ENCODE measurements at regions not wholly inside any gene's neighbourhood (a gene's known extent, or its start where the extent isn't known, plus 50 kb on each side); places are given as distances from the start of the nearest gene placed in this dataset.

- no peak for ATAC-seq
- TF ChIP-seq TOX (CRISPR knock-in tag; IDR thresholded peaks at IDR 0.05; ENCODE audit: borderline replicate concordance) (no peak), ZNF8 (CRISPR knock-in tag; IDR thresholded peaks at IDR 0.05) (no peak), GLIS3 (CRISPR knock-in tag; IDR thresholded peaks at IDR 0.05) (no peak), BACH2 (CRISPR knock-in tag; IDR thresholded peaks at IDR 0.05; ENCODE audit: borderline replicate concordance) (no peak), CSDC2 (CRISPR knock-in tag; IDR thresholded peaks at IDR 0.05) (no peak), SNAI2 (CRISPR knock-in tag; IDR thresholded peaks at IDR 0.05) (no peak), CREB5 (CRISPR knock-in tag; IDR thresholded peaks at IDR 0.05; ENCODE audit: low read depth) (no peak), ESRRG (CRISPR knock-in tag; IDR thresholded peaks at IDR 0.05) (no peak), ZC3H10 (CRISPR knock-in tag; IDR thresholded peaks at IDR 0.05) (no peak)
Observed at GRCh38 chr5:105782501-105782900, 1888.2 kb downstream of the EFNA5 start.

GRCh38 chr5:105773241-105773640 is 1897.5 kb downstream of the EFNA5 start:
- no peak for TF ChIP-seq TSHZ2 (CRISPR knock-in tag; IDR thresholded peaks at IDR 0.05)
- TF ChIP-seq ZFP3 (CRISPR knock-in tag; IDR thresholded peaks at IDR 0.05) = no peak
- TF ChIP-seq BACH2 (CRISPR knock-in tag; IDR thresholded peaks at IDR 0.05; ENCODE audit: borderline replicate concordance) = no peak
- no peak for TF ChIP-seq ZNF565 (CRISPR knock-in tag; conservative IDR thresholded peaks at IDR 0.05; ENCODE audit: low read depth)
- no peak for TF ChIP-seq TOX (CRISPR knock-in tag; IDR thresholded peaks at IDR 0.05; ENCODE audit: borderline replicate concordance)
- no peak for TF ChIP-seq POU6F1 (CRISPR knock-in tag; IDR thresholded peaks at IDR 0.05; ENCODE audit: borderline replicate concordance, low read depth)
- TF ChIP-seq ZNF8 (CRISPR knock-in tag; IDR thresholded peaks at IDR 0.05) = no peak
- TF ChIP-seq CSDC2 (CRISPR knock-in tag; IDR thresholded peaks at IDR 0.05) = no peak
- TF ChIP-seq OSR1 (CRISPR knock-in tag; IDR thresholded peaks at IDR 0.05) = no peak
- no peak for TF ChIP-seq ISL1 (CRISPR knock-in tag; IDR thresholded peaks at IDR 0.05)
- no peak for TF ChIP-seq ZC3H10 (CRISPR knock-in tag; IDR thresholded peaks at IDR 0.05)
- no peak for TF ChIP-seq RARB (CRISPR knock-in tag; IDR thresholded peaks at IDR 0.05)
- no peak for TF ChIP-seq ZFP30 (CRISPR knock-in tag; IDR thresholded peaks at IDR 0.05)
- no peak for TF ChIP-seq PPARA (CRISPR knock-in tag; IDR thresholded peaks at IDR 0.05; ENCODE audit: borderline replicate concordance)
- TF ChIP-seq PATZ1 (CRISPR knock-in tag; IDR thresholded peaks at IDR 0.05; ENCODE audit: borderline replicate concordance) = no peak
- no peak for TF ChIP-seq SNAI2 (CRISPR knock-in tag; IDR thresholded peaks at IDR 0.05)
- no peak for TF ChIP-seq TCF4 (CRISPR knock-in tag; IDR thresholded peaks at IDR 0.05; ENCODE audit: borderline replicate concordance)
- TF ChIP-seq ARNTL (CRISPR knock-in tag; IDR thresholded peaks at IDR 0.05; ENCODE audit: borderline replicate concordance, low read depth) = no peak
- no peak for ATAC-seq

GRCh38 chr5:105767267-105767666 is 1903.5 kb downstream of the EFNA5 start:
- no peak for ATAC-seq
- TF ChIP-seq OSR1 (CRISPR knock-in tag; IDR thresholded peaks at IDR 0.05) (no peak), ZC3H10 (CRISPR knock-in tag; IDR thresholded peaks at IDR 0.05) (no peak), GLIS3 (CRISPR knock-in tag; IDR thresholded peaks at IDR 0.05) (no peak), SNAI2 (CRISPR knock-in tag; IDR thresholded peaks at IDR 0.05) (no peak), PATZ1 (CRISPR knock-in tag; IDR thresholded peaks at IDR 0.05; ENCODE audit: borderline replicate concordance) (no peak), TSHZ2 (CRISPR knock-in tag; IDR thresholded peaks at IDR 0.05) (no peak), ARNTL (CRISPR knock-in tag; IDR thresholded peaks at IDR 0.05; ENCODE audit: borderline replicate concordance, low read depth) (no peak), ZNF565 (CRISPR knock-in tag; conservative IDR thresholded peaks at IDR 0.05; ENCODE audit: low read depth) (no peak), PPARA (CRISPR knock-in tag; IDR thresholded peaks at IDR 0.05; ENCODE audit: borderline replicate concordance) (no peak), CSRNP3 (CRISPR knock-in tag; IDR thresholded peaks at IDR 0.05) (no peak), TCF4 (CRISPR knock-in tag; IDR thresholded peaks at IDR 0.05; ENCODE audit: borderline replicate concordance) (no peak), ZNF70 (CRISPR knock-in tag; IDR thresholded peaks at IDR 0.05) (no peak), BACH2 (CRISPR knock-in tag; IDR thresholded peaks at IDR 0.05; ENCODE audit: borderline replicate concordance) (no peak)
